B cell (primary cell): ENCODE measurements at regions not wholly inside any gene's neighbourhood (a gene's known extent, or its start where the extent isn't known, plus 50 kb on each side); places are given as distances from the start of the nearest gene placed in this dataset.

Experiments
- ATAC-seq: fragments of 200-7000 bp; cut with Tn5 transposase; one replicate; pipeline ENCODE4 v1.10.0; 2021; ENCODE audit warnings: low read depth, mild to moderate bottlenecking, moderate number of reproducible peaks, moderate library complexity
- CTCF ChIA-PET: fragments of 350-600 bp; sonication (Branson Sonifier 250); formaldehyde crosslinking; loops from one replicate; lab custom pipeline; 2021; ENCODE audit warnings: antibody characterized with exemption, inconsistent platforms; lab: Charles Lee
- POLR2A ChIA-PET: fragments of 350-600 bp; sonication (Branson Sonifier 250); formaldehyde crosslinking; loops from one replicate; lab custom pipeline; 2021; ENCODE audit warnings: antibody characterized with exemption; lab: Charles Lee
- DNase-seq: peaks from one replicate; pipeline ENCODE4 v3.0.0; 2013
- H2AFZ ChIP-seq: 2 replicates; pipeline ENCODE4 v1.6.1; 2012; ENCODE audit warnings: mild to moderate bottlenecking, low read depth, low read length; ENCODE audit not compliant: insufficient read depth, poor library complexity, severe bottlenecking
- H3K27ac ChIP-seq, 2 donors: 1 replicate in 1 of 2; 2 replicates in 1 of 2; pipeline ENCODE4 v1.5.1; 2012 to 2013; ENCODE audit warnings: low read length in 2 of 2, mild to moderate bottlenecking in 2 of 2, moderate library complexity in 1 of 2
- H3K27me3 ChIP-seq, 4 experiments: fragments of 200-600 bp in 1 of 4; sonication (generic) in 1 of 4; replicated peaks in 1 of 4; 1 replicate in 2 of 4; 2 replicates in 2 of 4; pipeline versions ENCODE4 v1.6.1 to v1.7.0; 2013 to 2016; ENCODE audit warnings: low read length in 3 of 4, mild to moderate bottlenecking in 2 of 4, mixed read lengths in 1 of 4, moderate library complexity in 1 of 4; ENCODE audit not compliant: insufficient read depth in 4 of 4, control insufficient read depth in 3 of 4; ENCODE audit errors: control extremely low read depth in 1 of 4
- H3K36me3 ChIP-seq, 2 experiments: replicated peaks in 1 of 2; 1 replicate in 1 of 2; 2 replicates in 1 of 2; pipeline versions ENCODE4 v1.6.1 to v1.7.1; 2013; ENCODE audit warnings: low read length in 1 of 2; ENCODE audit not compliant: insufficient read depth in 2 of 2, control insufficient read depth in 1 of 2; ENCODE audit errors: control extremely low read depth in 1 of 2, extremely low read depth in 1 of 2
- H3K4me1 ChIP-seq, 2 donors: fragments of 200-600 bp in 1 of 2; sonication (generic) in 1 of 2; 1 replicate in 1 of 2; 2 replicates in 1 of 2; pipeline versions ENCODE4 v1.5.1 to v1.6.1; 2013 to 2017; ENCODE audit warnings: low read length in 2 of 2; ENCODE audit not compliant: control insufficient read depth in 2 of 2, insufficient read depth in 2 of 2
- H3K4me2 ChIP-seq: replicated peaks from 2 replicates; pipeline ENCODE3; 2012; ENCODE audit warnings: mild to moderate bottlenecking, low read depth, low read length; ENCODE audit not compliant: poor library complexity, severe bottlenecking
- H3K4me3 ChIP-seq, 5 experiments: fragments of 200-600 bp in 1 of 5; sonication (generic) in 1 of 5; 1 replicate in 3 of 5; 2 replicates in 2 of 5; pipeline versions ENCODE4 v1.5.1 to v1.7.0; 2011 to 2016; ENCODE audit warnings: low read length in 4 of 5, mild to moderate bottlenecking in 4 of 5, low read depth in 2 of 5, control low read depth in 1 of 5, moderate library complexity in 1 of 5; ENCODE audit not compliant: insufficient read depth in 1 of 5; ENCODE audit errors: control extremely low read depth in 1 of 5, extremely low read depth in 1 of 5
- H3K79me2 ChIP-seq: fragments of 200-600 bp; sonication (generic); one replicate; pipeline ENCODE4 v1.6.0; 2016; ENCODE audit warnings: low read length; ENCODE audit not compliant: control insufficient read depth, insufficient read depth
- H3K9ac ChIP-seq: fragments of 200-600 bp; sonication (generic); 2 replicates; pipeline ENCODE4 v1.6.1; 2017; ENCODE audit warnings: mild to moderate bottlenecking, low read length, moderate library complexity
- H3K9me3 ChIP-seq, 3 donors: one replicate each; pipeline versions ENCODE4 v1.6.1 to v1.7.1; 2013; ENCODE audit warnings: low read length in 2 of 3; ENCODE audit not compliant: control insufficient read depth in 2 of 3, insufficient read depth in 1 of 3; ENCODE audit errors: control extremely low read depth in 1 of 3
- H4K20me1 ChIP-seq: 2 replicates; pipeline ENCODE4 v1.6.0; 2012; ENCODE audit warnings: mild to moderate bottlenecking, low read length; ENCODE audit not compliant: insufficient read depth, control insufficient read depth, poor library complexity, severe bottlenecking
- H3K27ac Mint-ChIP-seq: one replicate; pipeline ENCODE4 v1.8.0; 2021; ENCODE audit warnings: mixed read lengths
- H3K27me3 Mint-ChIP-seq: one replicate; pipeline ENCODE4 v1.8.0; 2021; ENCODE audit warnings: mixed read lengths
- H3K4me1 Mint-ChIP-seq: one replicate; pipeline ENCODE4 v1.8.0; 2021; ENCODE audit warnings: mixed read lengths
- H3K4me3 Mint-ChIP-seq: one replicate; pipeline ENCODE4 v1.8.0; 2021; ENCODE audit warnings: mixed read lengths
- H3K9me3 Mint-ChIP-seq: one replicate; pipeline ENCODE4 v1.8.0; 2022; ENCODE audit warnings: mixed read lengths; ENCODE audit not compliant: insufficient read depth
- EZH2 ChIP-seq: IDR thresholded peaks from 2 replicates; pipeline ENCODE4 v1.6.1; 2012; ENCODE audit warnings: borderline replicate concordance, low read depth, mild to moderate bottlenecking, moderate library complexity, low read length; ENCODE audit not compliant: insufficient read depth, poor library complexity, severe bottlenecking
- WGBS: methylation state at CpG from one replicate; pipeline ENCODE4 v1.1.5; 2013; ENCODE audit warnings: missing lambda C conversion rate; ENCODE audit not compliant: insufficient coverage; 5-methylcytosine and 5-hydroxymethylcytosine counted together
- intact Hi-C: fragments of 100-400 bp; cut with micrococcal nuclease; formaldehyde crosslinking; loops from one replicate; pipeline ENCODE4 v1.10.0; 2022
- TF ChIP-seq, protein P1 (sequence below): fragments of 200-600 bp; IDR thresholded peaks from one replicate; pipeline ENCODE4 v1.8.0; 2022; ENCODE audit warnings: antibody characterized with exemption, mild to moderate bottlenecking

DNA sequence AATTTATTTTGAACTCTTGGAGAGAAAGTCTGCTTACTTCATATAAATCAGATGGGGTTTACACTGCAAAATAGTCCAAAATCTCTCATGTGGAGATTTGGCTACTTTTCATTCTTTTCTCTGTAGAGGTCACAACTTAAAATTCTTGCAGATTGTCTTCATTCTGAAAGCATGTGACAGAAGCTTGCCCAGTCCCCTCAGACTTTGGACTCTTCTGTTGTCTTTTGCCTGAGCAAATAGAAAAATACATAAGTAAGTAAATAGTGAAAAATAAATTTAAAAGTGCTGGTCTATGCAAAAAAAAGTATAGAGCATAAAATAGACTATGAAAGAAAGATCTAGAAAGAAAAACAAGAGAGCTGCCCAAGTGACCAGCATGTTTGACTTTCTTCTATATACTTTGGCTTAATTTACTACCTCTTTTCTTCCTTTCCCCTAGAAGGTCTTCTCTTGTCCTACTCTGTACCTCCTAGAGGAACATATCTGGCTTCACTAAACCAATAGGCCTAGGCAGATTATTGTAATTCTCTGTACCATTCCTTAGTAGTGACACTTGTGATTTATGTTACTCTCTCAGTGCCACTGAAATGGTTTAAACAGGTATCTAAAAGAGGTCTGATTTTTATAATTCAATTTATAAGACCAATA, 260.9 kb downstream of the TENT5A start:
- intact Hi-C loops: no loop called here
- Histone ChIP-seq H3K9ac (no peak overlapping the region), H3K79me2 (no peaks in the 10 kb centered on the region), H3K27me3 (no peaks in the 10 kb centered on the region), H3K27ac (no peak overlapping the region), H2AFZ (no peak overlapping the region), H4K20me1 (no peaks in the 10 kb centered on the region), H3K4me1 (no peaks in the 10 kb centered on the region), H3K4me2 (no peak overlapping the region), H3K36me3 (no peaks in the 10 kb centered on the region), H3K9me3 (peaks cover 0 to 4% (median 0%) of the 10 kb centered on the region in 3 donors), H3K4me3 (no peak overlapping the region)
- Mint-ChIP-seq H3K27me3 (no peaks in the 10 kb centered on the region), H3K4me1 (no peaks in the 10 kb centered on the region), H3K27ac (no peak overlapping the region), H3K9me3 (peaks cover 3% of the 10 kb centered on the region), H3K4me3 (no peak overlapping the region)
- ATAC-seq (no peak), DNase-seq (no peak)
- ChIA-PET CTCF (no interaction called here), POLR2A (no interaction called here)
- no peak for TF ChIP-seq EZH2
- TF ChIP-seq, protein P1, sequence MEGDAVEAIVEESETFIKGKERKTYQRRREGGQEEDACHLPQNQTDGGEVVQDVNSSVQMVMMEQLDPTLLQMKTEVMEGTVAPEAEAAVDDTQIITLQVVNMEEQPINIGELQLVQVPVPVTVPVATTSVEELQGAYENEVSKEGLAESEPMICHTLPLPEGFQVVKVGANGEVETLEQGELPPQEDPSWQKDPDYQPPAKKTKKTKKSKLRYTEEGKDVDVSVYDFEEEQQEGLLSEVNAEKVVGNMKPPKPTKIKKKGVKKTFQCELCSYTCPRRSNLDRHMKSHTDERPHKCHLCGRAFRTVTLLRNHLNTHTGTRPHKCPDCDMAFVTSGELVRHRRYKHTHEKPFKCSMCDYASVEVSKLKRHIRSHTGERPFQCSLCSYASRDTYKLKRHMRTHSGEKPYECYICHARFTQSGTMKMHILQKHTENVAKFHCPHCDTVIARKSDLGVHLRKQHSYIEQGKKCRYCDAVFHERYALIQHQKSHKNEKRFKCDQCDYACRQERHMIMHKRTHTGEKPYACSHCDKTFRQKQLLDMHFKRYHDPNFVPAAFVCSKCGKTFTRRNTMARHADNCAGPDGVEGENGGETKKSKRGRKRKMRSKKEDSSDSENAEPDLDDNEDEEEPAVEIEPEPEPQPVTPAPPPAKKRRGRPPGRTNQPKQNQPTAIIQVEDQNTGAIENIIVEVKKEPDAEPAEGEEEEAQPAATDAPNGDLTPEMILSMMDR: no peak

DNA sequence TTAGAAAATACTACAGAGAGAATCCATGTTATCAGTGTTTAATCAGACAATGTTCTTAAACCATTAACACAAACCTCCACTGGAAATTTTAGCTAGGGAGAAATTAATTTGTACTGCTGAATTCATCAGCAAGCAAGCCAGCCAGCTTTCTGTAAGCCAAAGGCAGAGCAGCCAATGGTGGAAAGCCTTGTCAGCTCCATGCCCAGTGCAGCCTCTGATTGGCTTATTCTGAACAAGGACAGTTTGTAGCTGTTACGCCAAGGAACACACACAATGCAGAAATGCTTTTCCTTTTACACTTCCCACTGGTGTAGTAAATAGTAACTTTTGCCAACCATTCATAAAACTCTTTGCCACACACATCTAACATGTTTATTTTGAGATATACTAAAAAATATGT, 265.0 kb downstream of the TENT5A start:
- TF ChIP-seq, protein P1: no peak
- TF ChIP-seq EZH2: no peak
- Mint-ChIP-seq H3K27me3 (no peaks in the 10 kb centered on the region), H3K4me3 (no peak overlapping the region), H3K9me3 (peaks cover 3% of the 10 kb centered on the region), H3K4me1 (no peaks in the 10 kb centered on the region), H3K27ac (no peak overlapping the region)
- H3K4me3 ChIP-seq: no peak overlapping the region
- H3K27me3 ChIP-seq: no peaks in the 10 kb centered on the region
- H3K27ac ChIP-seq: no peak overlapping the region
- DNase-seq (no peak), ATAC-seq (no peak)
- H2AFZ ChIP-seq: no peak overlapping the region
- CTCF ChIA-PET: no interaction called here
- intact Hi-C loops: no loop called here
- H3K36me3 ChIP-seq: no peaks in the 10 kb centered on the region
- POLR2A ChIA-PET: no interaction called here
- no peaks in the 10 kb centered on the region for H3K4me1 ChIP-seq
- H4K20me1 ChIP-seq: no peaks in the 10 kb centered on the region
- no peak overlapping the region for H3K9ac ChIP-seq
- no peaks in the 10 kb centered on the region for H3K9me3 ChIP-seq
- H3K4me2 ChIP-seq: no peak overlapping the region
- H3K79me2 ChIP-seq: no peaks in the 10 kb centered on the region
- no CpG with 5 or more reads among the region's 1 CpG for WGBS
